Osteoblast (primary cell): ENCODE measurements at regions not wholly inside any gene's neighbourhood (a gene's known extent, or its start where the extent isn't known, plus 50 kb on each side); places are given as distances from the start of the nearest gene placed in this dataset.
"Not testable (repeated sequence)": the region's sequence is repeated elsewhere in the genome, so short reads cannot be mapped to it uniquely, and the experiment has no call there.

Experiments
- DNase-seq: peaks from one replicate; pipeline ENCODE4 v3.0.0; 2011; ENCODE audit warnings: low spot score, mixed read lengths; ENCODE audit not compliant: insufficient read length; ENCODE audit errors: missing footprints
- H2AFZ ChIP-seq: 2 replicates; pipeline ENCODE4 v1.6.0; 2011; ENCODE audit warnings: mild to moderate bottlenecking, low read length
- H3K27ac ChIP-seq: 2 replicates; pipeline ENCODE4 v1.5.1; 2011; ENCODE audit warnings: mild to moderate bottlenecking, low read depth, low read length, moderate library complexity
- H3K27me3 ChIP-seq: 2 replicates; pipeline ENCODE4 v1.6.0; 2012; ENCODE audit warnings: mild to moderate bottlenecking, control low read depth, inconsistent platforms, low read length, moderate library complexity; ENCODE audit not compliant: insufficient read depth
- H3K36me3 ChIP-seq: 2 replicates; pipeline ENCODE4 v1.5.1; 2011; ENCODE audit warnings: mild to moderate bottlenecking, low read length, control low read depth, moderate library complexity; ENCODE audit not compliant: insufficient read depth
- H3K4me1 ChIP-seq: 2 replicates; pipeline ENCODE4 v1.5.1; 2011; ENCODE audit warnings: mild to moderate bottlenecking, low read length, control low read depth, moderate library complexity; ENCODE audit not compliant: insufficient read depth
- H3K4me2 ChIP-seq: 2 replicates; pipeline ENCODE4 v1.6.0; 2011; ENCODE audit warnings: mild to moderate bottlenecking, low read length; ENCODE audit not compliant: insufficient read depth
- H3K4me3 ChIP-seq: fragments of 200-600 bp; sonication (generic); 3 replicates; pipeline ENCODE4 v1.5.1; 2012; ENCODE audit warnings: mild to moderate bottlenecking, low read length, inconsistent platforms; ENCODE audit not compliant: insufficient read depth
- H3K79me2 ChIP-seq: 2 replicates; pipeline ENCODE4 v1.6.0; 2012; ENCODE audit warnings: mild to moderate bottlenecking, low read length, control low read depth, inconsistent platforms; ENCODE audit not compliant: insufficient read depth
- H3K9me3 ChIP-seq: 2 replicates; pipeline ENCODE4 v1.5.1; 2011; ENCODE audit warnings: low read depth, low read length, control low read depth
- H4K20me1 ChIP-seq: 2 replicates; pipeline ENCODE4 v1.6.0; 2012; ENCODE audit warnings: mild to moderate bottlenecking, low read length, control low read depth; ENCODE audit not compliant: insufficient read depth
- CTCF ChIP-seq: IDR thresholded peaks from 2 replicates; pipeline ENCODE4 v1.5.1; 2011; ENCODE audit warnings: mild to moderate bottlenecking, low read depth, low read length, moderate library complexity; ENCODE audit errors: extremely low read depth

- H3K9me3 ChIP-seq: no peaks in the 10 kb centered on the region
- no peaks in the 10 kb centered on the region for H3K79me2 ChIP-seq
- no peaks in the 10 kb centered on the region for H4K20me1 ChIP-seq
- H3K36me3 ChIP-seq: no peaks in the 10 kb centered on the region
- no peaks in the 10 kb centered on the region for H3K4me1 ChIP-seq
- H3K27me3 ChIP-seq: no peaks in the 10 kb centered on the region
- H2AFZ ChIP-seq: no peak overlapping the region
- H3K27ac ChIP-seq: no peak overlapping the region
- H3K4me3 ChIP-seq: no peak overlapping the region
- H3K4me2 ChIP-seq: no peak overlapping the region
- TF ChIP-seq CTCF: no peak
- no peak for DNase-seq
These were observed 164.1 kb upstream of the MAP2 start for GRCh38 chr2:209259767-209260166.

DNA sequence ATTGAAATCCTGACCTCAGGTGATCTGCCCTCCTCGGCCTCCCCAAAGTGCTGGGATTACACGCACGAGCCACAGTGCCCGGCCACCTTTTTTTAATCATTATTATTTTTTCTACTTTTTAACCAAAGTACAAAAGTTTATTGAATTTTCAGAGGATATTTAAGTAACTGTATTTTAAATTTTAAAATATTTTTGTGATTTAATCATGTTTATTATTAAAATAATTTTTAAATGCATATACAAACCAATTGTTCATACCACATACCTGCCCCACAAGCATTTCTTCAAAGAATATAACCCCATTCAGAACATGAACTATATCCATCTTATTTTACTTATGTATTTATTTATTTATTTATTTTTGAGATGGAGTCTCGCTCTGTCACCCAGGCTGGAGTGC is 163.6 kb upstream of the MAP2 start:
- H3K79me2 ChIP-seq: no peaks in the 10 kb centered on the region
- H3K4me2 ChIP-seq: no peak overlapping the region
- H3K4me3 ChIP-seq: no peak overlapping the region
- H3K36me3 ChIP-seq: no peaks in the 10 kb centered on the region
- no peaks in the 10 kb centered on the region for H3K27me3 ChIP-seq
- no peaks in the 10 kb centered on the region for H3K4me1 ChIP-seq
- H3K27ac ChIP-seq: no peak overlapping the region
- no peak for TF ChIP-seq CTCF
- no peaks in the 10 kb centered on the region for H3K9me3 ChIP-seq
- no peak overlapping the region for H2AFZ ChIP-seq
- no peaks in the 10 kb centered on the region for H4K20me1 ChIP-seq
- no peak for DNase-seq

DNA sequence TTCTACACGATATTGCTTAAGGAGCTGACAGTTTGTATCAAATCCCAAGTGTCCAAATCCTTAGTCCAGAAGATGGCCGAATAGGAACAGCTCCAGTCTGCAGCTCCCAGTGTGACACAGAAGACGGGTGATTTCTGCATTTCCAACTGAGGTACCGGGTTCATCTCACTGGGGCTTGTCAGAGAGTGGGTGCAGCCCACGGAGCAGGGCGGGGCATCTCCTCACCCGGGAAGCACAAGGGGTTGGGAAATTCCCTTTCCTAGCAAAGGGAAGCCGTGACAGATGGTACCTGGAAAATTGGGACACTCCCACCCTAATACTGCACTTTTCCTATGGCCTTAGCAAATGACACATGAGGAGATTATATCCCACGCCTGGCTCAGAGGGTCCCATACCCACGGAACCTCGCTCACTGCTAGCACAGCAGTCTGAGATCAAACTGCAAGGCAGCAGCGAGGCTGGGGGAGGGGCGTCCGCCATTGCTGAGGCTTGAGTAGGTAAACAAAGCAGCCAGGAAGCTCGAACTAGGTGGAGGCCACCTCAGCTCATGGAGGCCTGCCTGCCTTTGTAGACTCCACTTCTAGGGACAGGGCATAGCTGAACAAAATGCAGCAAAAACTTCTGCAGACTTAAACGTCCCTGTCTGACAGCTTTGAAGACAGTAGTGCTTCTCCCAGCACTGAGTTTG is 162.3 kb upstream of the MAP2 start:
- not testable (repeated sequence) for H2AFZ ChIP-seq

DNA sequence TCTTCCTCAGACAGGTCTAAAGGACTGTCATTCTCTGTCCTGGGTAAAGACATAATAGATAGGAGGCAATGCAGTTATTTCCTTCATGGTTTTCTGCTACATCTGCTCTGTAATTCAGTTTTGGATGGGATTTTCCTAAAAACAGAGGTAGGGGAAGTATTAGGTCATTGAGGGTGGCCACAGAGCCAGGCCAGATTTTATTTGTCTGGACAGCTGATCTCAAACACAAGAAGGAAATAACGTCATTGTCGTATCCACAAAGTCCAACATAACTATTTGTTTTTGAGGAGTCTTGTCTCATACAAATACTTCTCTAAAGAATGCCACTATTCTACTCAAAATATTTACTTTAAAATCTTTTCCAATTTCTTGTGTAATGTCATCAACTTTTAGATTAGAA is 154.8 kb upstream of the MAP2 start:
- Histone ChIP-seq H3K4me2 (no peak overlapping the region), H3K79me2 (no peaks in the 10 kb centered on the region), H3K36me3 (no peaks in the 10 kb centered on the region), H2AFZ (no peak overlapping the region), H3K27ac (no peak overlapping the region), H3K9me3 (no peaks in the 10 kb centered on the region), H3K27me3 (no peaks in the 10 kb centered on the region), H4K20me1 (no peaks in the 10 kb centered on the region), H3K4me3 (no peak overlapping the region), H3K4me1 (no peaks in the 10 kb centered on the region)
- no peak for TF ChIP-seq CTCF
- DNase-seq: no peak

More for the DNA sequence above, 162.3 kb upstream of the MAP2 start:
- H3K36me3 ChIP-seq, H3K9me3 ChIP-seq, H4K20me1 ChIP-seq, H3K27ac ChIP-seq, H3K4me1 ChIP-seq, H3K79me2 ChIP-seq, H3K4me3 ChIP-seq, DNase-seq, H3K4me2 ChIP-seq, H3K27me3 ChIP-seq: not testable (repeated sequence)
